ENCODE measurements at regions not wholly inside any gene's neighbourhood (a gene's known extent, or its start where the extent isn't known, plus 50 kb on each side); places are given as distances from the start of the nearest gene placed in this dataset.
"Not testable (repeated sequence)": the region's sequence is repeated elsewhere in the genome, so short reads cannot be mapped to it uniquely, and the experiment has no call there.

DNA sequence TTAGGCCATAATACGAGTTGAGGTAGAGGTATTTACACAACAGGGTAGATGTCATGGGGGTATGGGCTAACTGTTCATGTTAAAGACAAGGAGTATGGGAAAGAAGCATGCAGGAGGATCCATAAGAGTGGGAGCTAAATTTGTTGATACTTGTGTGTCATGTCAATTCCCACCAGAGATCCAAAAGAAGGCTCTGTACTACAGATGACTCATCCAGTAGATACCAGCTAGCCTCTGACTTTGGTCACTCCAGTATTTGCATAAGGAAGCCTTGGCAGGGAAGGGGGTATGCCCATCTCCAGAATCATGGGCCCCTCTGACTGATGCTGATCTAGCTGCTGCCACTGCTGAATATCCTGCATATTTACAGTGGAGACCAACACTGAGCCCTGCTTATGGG lies 743.7 kb upstream of the GRAMD2B start:
- peaks cover 8% of the 10 kb centered on the region for H3K9me3 Mint-ChIP-seq
- DNase-seq (ENCODE audit: low spot score in 2 of 2, unreplicated experiment in 2 of 2), result no peak

GRCh38 chr5:125683669-125684068 lies 739.5 kb upstream of the GRAMD2B start:
- no peak for TF ChIP-seq CTCF (IDR thresholded peaks at IDR 0.05; ENCODE audit: unreplicated experiment)
- Mint-ChIP-seq H3K4me1 (peaks cover 32% of the 10 kb centered on the region), H3K27me3 (ENCODE audit: low read depth) (no peaks in the 10 kb centered on the region), H3K27ac (peak overlapping the region; percentile 21), H3K36me3 (peaks cover 7% of the 10 kb centered on the region), H3K4me3 (no peak overlapping the region), H3K9me3 (peaks cover 17% of the 10 kb centered on the region)
- DNase-seq (ENCODE audit: low spot score in 2 of 2, unreplicated experiment in 2 of 2), result no peak

More for the DNA sequence above, 743.7 kb upstream of the GRAMD2B start:
- H3K27ac Mint-ChIP-seq, result no peak overlapping the region
- no peak for TF ChIP-seq CTCF (IDR thresholded peaks at IDR 0.05; ENCODE audit: unreplicated experiment)
- no peak overlapping the region for H3K4me3 Mint-ChIP-seq
- no peaks in the 10 kb centered on the region for H3K36me3 Mint-ChIP-seq
- peaks cover 12% of the 10 kb centered on the region for H3K27me3 Mint-ChIP-seq (ENCODE audit: low read depth)
- H3K4me1 Mint-ChIP-seq, result peaks cover 38% of the 10 kb centered on the region

DNA sequence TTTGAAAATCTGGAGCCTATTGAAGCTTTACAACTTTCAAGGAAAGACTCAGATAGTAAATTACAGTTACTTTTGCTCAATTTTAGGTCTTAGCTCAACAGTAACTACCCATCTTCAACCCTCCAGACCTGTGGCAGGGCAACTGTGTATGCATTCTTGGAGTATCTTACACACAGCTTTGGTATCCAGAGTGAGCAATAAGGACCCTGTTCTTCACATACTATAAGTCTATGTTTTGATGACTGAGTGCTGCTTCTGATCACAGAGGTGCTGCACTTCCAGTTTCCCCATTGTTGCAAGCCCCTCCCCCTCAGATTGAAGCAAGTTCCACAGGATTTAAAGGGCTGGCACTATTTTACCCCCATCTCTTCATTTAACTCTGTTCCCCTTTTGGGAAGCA lies 737.4 kb upstream of the GRAMD2B start:
- peaks cover 24% of the 10 kb centered on the region for H3K9me3 Mint-ChIP-seq
- peaks cover 23% of the 10 kb centered on the region for H3K4me1 Mint-ChIP-seq
- no peaks in the 10 kb centered on the region for H3K27me3 Mint-ChIP-seq (ENCODE audit: low read depth)
- peaks cover 7% of the 10 kb centered on the region for H3K36me3 Mint-ChIP-seq
- no peak for TF ChIP-seq CTCF (IDR thresholded peaks at IDR 0.05; ENCODE audit: unreplicated experiment)
- H3K27ac Mint-ChIP-seq, result no peak overlapping the region
- no peak for DNase-seq (ENCODE audit: low spot score in 2 of 2, unreplicated experiment in 2 of 2)
- no peak overlapping the region for H3K4me3 Mint-ChIP-seq

DNA sequence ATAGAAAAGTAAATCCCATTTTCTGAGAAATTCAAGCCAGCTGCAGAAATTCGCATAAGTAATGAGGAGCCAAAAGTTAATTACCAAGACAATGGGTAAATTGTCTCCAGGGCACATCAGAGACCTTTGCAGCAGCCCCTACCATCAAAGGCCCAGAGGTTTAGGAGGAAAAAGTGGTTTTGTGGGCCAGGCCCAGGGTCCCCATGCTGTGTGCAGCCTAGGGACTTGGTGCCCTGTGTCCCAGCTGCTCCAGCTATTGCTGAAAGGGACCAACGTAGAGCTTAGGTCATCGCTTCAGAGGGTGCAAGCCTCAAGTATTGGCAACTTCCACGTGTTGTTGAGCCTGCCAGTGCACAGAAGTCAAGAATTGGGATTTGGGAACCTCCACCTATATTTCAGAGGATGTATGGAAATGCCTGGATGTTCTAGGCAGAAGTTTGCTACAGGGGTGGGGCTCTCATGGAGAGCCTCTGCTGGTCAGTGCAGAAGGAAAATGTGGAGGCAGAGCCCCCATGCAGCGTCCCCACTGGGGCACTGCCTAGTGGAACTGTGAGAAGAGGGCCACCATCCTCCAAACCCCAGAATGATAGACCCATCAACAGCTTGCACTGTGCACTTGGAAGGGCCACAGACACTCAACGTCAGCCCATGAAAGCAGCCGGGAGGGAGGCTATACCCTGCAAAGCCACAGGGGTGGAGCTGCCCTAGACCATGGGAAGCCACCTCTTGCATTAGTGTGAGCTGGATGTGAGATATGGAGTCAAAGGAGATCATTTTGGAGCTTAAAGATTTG lies 731.3 kb upstream of the GRAMD2B start:
- H3K4me1 Mint-ChIP-seq; DNase-seq (ENCODE audit: low spot score in 2 of 2, unreplicated experiment in 2 of 2); H3K27me3 Mint-ChIP-seq (ENCODE audit: low read depth); H3K36me3 Mint-ChIP-seq; H3K27ac Mint-ChIP-seq; H3K4me3 Mint-ChIP-seq: not testable (repeated sequence)
- H3K9me3 Mint-ChIP-seq, result peaks cover 26% of the 10 kb centered on the region

- Mint-ChIP-seq H3K4me1 (peaks cover 37% of the 10 kb centered on the region), H3K9me3 (peaks cover 9% of the 10 kb centered on the region), H3K4me3 (no peak overlapping the region), H3K27ac (no peak overlapping the region), H3K27me3 (ENCODE audit: low read depth) (no peaks in the 10 kb centered on the region), H3K36me3 (no peaks in the 10 kb centered on the region)
- DNase-seq (ENCODE audit: low spot score in 2 of 2, unreplicated experiment in 2 of 2), result no peak
- no peak for TF ChIP-seq CTCF (IDR thresholded peaks at IDR 0.05; ENCODE audit: unreplicated experiment)
These were observed 727.1 kb upstream of the GRAMD2B start for GRCh38 chr5:125695996-125696655.

- no peaks in the 10 kb centered on the region for H3K27me3 Mint-ChIP-seq (ENCODE audit: low read depth)
- H3K4me1 Mint-ChIP-seq, result peaks cover 37% of the 10 kb centered on the region
- peak overlapping the region; percentile 6 for H3K27ac Mint-ChIP-seq
- DNase-seq (ENCODE audit: low spot score in 2 of 2, unreplicated experiment in 2 of 2), result no peak
- no peak overlapping the region for H3K4me3 Mint-ChIP-seq
- H3K9me3 Mint-ChIP-seq, result peaks cover 4% of the 10 kb centered on the region
- TF ChIP-seq CTCF (IDR thresholded peaks at IDR 0.05; ENCODE audit: unreplicated experiment), result no peak
- no peaks in the 10 kb centered on the region for H3K36me3 Mint-ChIP-seq
These were observed 726.4 kb upstream of the GRAMD2B start for GRCh38 chr5:125696762-125697161.
